A549 (cell line): ENCODE measurements at regions not wholly inside any gene's neighbourhood (a gene's known extent, or its start where the extent isn't known, plus 50 kb on each side); places are given as distances from the start of the nearest gene placed in this dataset.
A peak's percentile ranks its signal among the peaks of the same experiment; 100 is the strongest.

ENCODE experiments used
- ATAC-seq, 2 experiments: fragments of 200-7000 bp in 1 of 2; fragments of >200 bp in 1 of 2; cut with Nextera tagmentation in 1 of 2; cut with Tn5 transposase in 1 of 2; 3 replicates each; pipeline versions ENCODE4 v1.8.0 to v1.9.1; 2018 to 2020; ENCODE audit warnings: mild to moderate bottlenecking in 1 of 2, moderate library complexity in 1 of 2
- CTCF ChIA-PET: fragments of 300-600 bp; sonication (Branson Sonifier 250); formaldehyde crosslinking; extraction: SDS; loops from one replicate; lab custom pipeline; 2021; ENCODE audit warnings: antibody characterized with exemption, inconsistent platforms; lab: Yijun Ruan, JAX
- POLR2A ChIA-PET: fragments of 350-600 bp; formaldehyde crosslinking; extraction: SDS; loops from one replicate; lab custom pipeline; 2021; ENCODE audit warnings: antibody characterized with exemption, inconsistent platforms; lab: Yijun Ruan, JAX
- DNase-seq, 2 experiments: peaks; one replicate each; pipeline versions ENCODE4 v3.0.0 to v3.0.0-alpha.2; 2011 to 2016; ENCODE audit warnings: low read depth in 1 of 2, low spot score in 1 of 2
- FAIRE-seq: peaks from 2 replicates; lab custom pipeline; 2011; peaks lifted over from hg19 to GRCh38; lab: Jason Lieb, UNC
- H3K27ac ChIP-seq, 2 experiments: fragments of >200 bp; sonication (Bioruptor Twin); formaldehyde crosslinking; 3 replicates each; pipeline ENCODE4 v1.5.1; 2016 to 2017
- H3K4me1 ChIP-seq: fragments of >200 bp; sonication (Bioruptor Twin); formaldehyde crosslinking; 3 replicates; pipeline ENCODE4 v1.6.1; 2016
- H3K4me2 ChIP-seq: fragments of >200 bp; sonication (Bioruptor Twin); formaldehyde crosslinking; 3 replicates; pipeline ENCODE4 v1.6.1; 2016
- H3K4me3 ChIP-seq: fragments of >200 bp; sonication (Bioruptor Twin); formaldehyde crosslinking; 3 replicates; pipeline ENCODE4 v1.5.1; 2016
- H3K9me3 ChIP-seq: fragments of >200 bp; sonication (Bioruptor Twin); formaldehyde crosslinking; 3 replicates; pipeline ENCODE4 v1.6.1; 2016
- CBX2 ChIP-seq: fragments of 200-600 bp; sonication (generic); IDR thresholded peaks from 2 replicates; pipeline ENCODE4 v1.6.1; 2016; ENCODE audit warnings: low read depth, mild to moderate bottlenecking, borderline replicate concordance
- CHD4 ChIP-seq: fragments of 200-600 bp; sonication (generic); IDR thresholded peaks from 2 replicates; pipeline ENCODE4 v1.6.1; 2016; ENCODE audit warnings: antibody characterized with exemption, mild to moderate bottlenecking, borderline replicate concordance
- EP300 ChIP-seq, 2 experiments: fragments of >200 bp; sonication (Bioruptor Twin); formaldehyde crosslinking; IDR thresholded peaks; 2 replicates in 1 of 2; 3 replicates in 1 of 2; pipeline ENCODE4 v1.6.1; 2016 to 2017
- HDAC2 ChIP-seq: fragments of 200-600 bp; sonication (generic); IDR thresholded peaks from 2 replicates; pipeline ENCODE4 v1.6.1; 2016
- HEYL ChIP-seq: fragments of 250-450 bp; sonication (Bioruptor Pico); IDR thresholded peaks from 2 replicates; pipeline ENCODE4 v1.8.0; 2021; ENCODE audit warnings: mild to moderate bottlenecking, moderate library complexity
- HOXA7 ChIP-seq: fragments of 250-450 bp; sonication (Bioruptor Pico); IDR thresholded peaks from 2 replicates; pipeline ENCODE4 v1.5.0; 2020; ENCODE audit warnings: mild to moderate bottlenecking, moderate library complexity
- HOXB13 ChIP-seq: fragments of 250-450 bp; sonication (Bioruptor Pico); IDR thresholded peaks from 2 replicates; pipeline ENCODE4 v1.5.0; 2020; ENCODE audit warnings: low read depth, mild to moderate bottlenecking, moderate library complexity
- HOXB5 ChIP-seq: fragments of 250-450 bp; sonication (Bioruptor Pico); IDR thresholded peaks from 2 replicates; pipeline ENCODE4 v1.5.0; 2020; ENCODE audit warnings: mild to moderate bottlenecking, moderate library complexity
- KDM5A ChIP-seq: fragments of 200-600 bp; sonication (generic); IDR thresholded peaks from 2 replicates; pipeline ENCODE4 v1.6.1; 2016; ENCODE audit warnings: antibody characterized with exemption, mild to moderate bottlenecking
- MYC ChIP-seq: IDR thresholded peaks from 2 replicates; pipeline ENCODE4 v1.6.1; 2012; ENCODE audit warnings: mild to moderate bottlenecking, inconsistent platforms, low read length, improper control_type of control experiment, borderline replicate concordance
- POLR2AphosphoS2 ChIP-seq: conservative IDR thresholded peaks from 2 replicates; pipeline ENCODE4 v1.6.1; 2012; ENCODE audit warnings: low read length, improper control_type of control experiment, inconsistent platforms
- RAD21 ChIP-seq, 2 experiments: fragments of >200 bp in 1 of 2; sonication (Bioruptor Twin) in 1 of 2; formaldehyde crosslinking in 1 of 2; IDR thresholded peaks in 1 of 2; conservative IDR thresholded peaks in 1 of 2; 2 replicates in 1 of 2; 3 replicates in 1 of 2; pipeline ENCODE4 v1.6.1; 2012 to 2018; ENCODE audit warnings: inconsistent platforms in 1 of 2
- RARB ChIP-seq: fragments of 250-450 bp; sonication (Bioruptor Pico); IDR thresholded peaks from 2 replicates; pipeline ENCODE4 v1.8.0; 2021; ENCODE audit warnings: mild to moderate bottlenecking, moderate library complexity
- SMC3 ChIP-seq: fragments of >200 bp; sonication (Bioruptor Twin); formaldehyde crosslinking; IDR thresholded peaks from 3 replicates; pipeline ENCODE4 v1.6.1; 2018; ENCODE audit warnings: inconsistent platforms
- TP53 ChIP-seq: fragments of 250-450 bp; sonication (Bioruptor Pico); IDR thresholded peaks from 2 replicates; pipeline ENCODE4 v1.5.0; 2021; ENCODE audit warnings: mild to moderate bottlenecking, moderate library complexity
- ZC3H11A ChIP-seq: fragments of 450-650 bp; IDR thresholded peaks from 2 replicates; pipeline ENCODE4 v1.6.1; 2014; ENCODE audit warnings: antibody characterized with exemption, mild to moderate bottlenecking
- ZNF302 ChIP-seq: fragments of 250-450 bp; sonication (Bioruptor Pico); IDR thresholded peaks from 2 replicates; pipeline ENCODE4 v1.9.0; 2021; ENCODE audit warnings: inconsistent platforms, mild to moderate bottlenecking, moderate library complexity
- WGBS: methylation state at CpG from one replicate; pipeline ENCODE4 v1.1.6; 2017; ENCODE audit errors: missing lambda C conversion rate; 5-methylcytosine and 5-hydroxymethylcytosine counted together
- TF ChIP-seq, protein P1 (sequence below): fragments of 250-450 bp; sonication (Bioruptor Pico); IDR thresholded peaks from 2 replicates; pipeline ENCODE4 v1.5.0; 2020; ENCODE audit warnings: low read depth, mild to moderate bottlenecking, moderate library complexity
- TF ChIP-seq, protein P2 (sequence below): fragments of 150-350 bp; IDR thresholded peaks from 2 replicates; pipeline ENCODE4 v1.6.1; 2014; ENCODE audit warnings: low read depth, mild to moderate bottlenecking, low read length
- TF ChIP-seq, protein P3 (sequence below): fragments of 200-600 bp; sonication (generic); IDR thresholded peaks from 2 replicates; pipeline ENCODE4 v1.6.1; 2016; ENCODE audit warnings: antibody characterized with exemption, mild to moderate bottlenecking, moderate library complexity
- TF ChIP-seq, protein P4 (sequence below): fragments of 250-450 bp; sonication (Bioruptor Pico); IDR thresholded peaks from 2 replicates; pipeline ENCODE4 v1.5.0; 2021; ENCODE audit warnings: mild to moderate bottlenecking, moderate library complexity, borderline replicate concordance
- TF ChIP-seq, protein P5 (sequence below): fragments of >200 bp; sonication (Bioruptor Twin); formaldehyde crosslinking; IDR thresholded peaks from 2 replicates; pipeline ENCODE4 v1.6.1; 2016

DNA sequence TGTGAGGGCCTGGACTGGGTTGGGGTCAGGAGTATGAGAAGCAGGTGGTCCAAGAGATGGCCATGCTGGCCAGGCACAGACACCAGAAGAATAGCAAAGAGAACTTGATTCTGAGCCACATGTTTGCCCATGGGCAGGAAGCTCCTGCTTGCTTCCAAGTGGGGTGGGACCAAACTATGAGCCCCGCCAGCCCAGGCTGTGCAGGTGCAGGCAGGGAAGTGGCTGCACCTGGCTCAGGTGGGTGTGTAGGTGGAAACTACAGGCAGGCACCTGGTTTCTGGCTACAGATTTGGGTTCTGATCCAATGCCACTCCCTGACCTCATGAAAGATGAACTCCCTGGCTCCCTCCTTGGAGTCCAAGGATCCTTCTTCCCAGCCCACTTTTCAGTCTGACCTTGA, 207.9 kb upstream of the KLF3 start:
- Histone ChIP-seq H3K4me3 (no peak overlapping the region), H3K4me2 (no peak overlapping the region), H3K9me3 (no peaks in the 10 kb centered on the region), H3K4me1 (no peaks in the 10 kb centered on the region), H3K27ac (no peak overlapping the region)
- ATAC-seq: no peak
- WGBS: no CpG with 5 or more reads among the region's 1 CpG
- ChIA-PET CTCF (no interaction called here), POLR2A (no interaction called here)
- TF ChIP-seq MYC (no peak), CHD4 (no peak), EP300 (IDR thresholded peaks at IDR 0.05) (no peak), KDM5A (no peak), RAD21 (conservative IDR thresholded peaks at IDR 0.05 in 1 of 2, IDR thresholded peaks at IDR 0.05 in 1 of 2) (no peak), ZC3H11A (no peak), RARB (CRISPR knock-in tag) (no peak), HOXA7 (CRISPR knock-in tag) (no peak), TP53 (no peak)
- TF ChIP-seq, protein P1, sequence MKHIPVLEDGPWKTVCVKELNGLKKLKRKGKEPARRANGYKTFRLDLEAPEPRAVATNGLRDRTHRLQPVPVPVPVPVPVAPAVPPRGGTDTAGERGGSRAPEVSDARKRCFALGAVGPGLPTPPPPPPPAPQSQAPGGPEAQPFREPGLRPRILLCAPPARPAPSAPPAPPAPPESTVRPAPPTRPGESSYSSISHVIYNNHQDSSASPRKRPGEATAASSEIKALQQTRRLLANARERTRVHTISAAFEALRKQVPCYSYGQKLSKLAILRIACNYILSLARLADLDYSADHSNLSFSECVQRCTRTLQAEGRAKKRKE (CRISPR knock-in tag): no peak
- TF ChIP-seq, protein P2, sequence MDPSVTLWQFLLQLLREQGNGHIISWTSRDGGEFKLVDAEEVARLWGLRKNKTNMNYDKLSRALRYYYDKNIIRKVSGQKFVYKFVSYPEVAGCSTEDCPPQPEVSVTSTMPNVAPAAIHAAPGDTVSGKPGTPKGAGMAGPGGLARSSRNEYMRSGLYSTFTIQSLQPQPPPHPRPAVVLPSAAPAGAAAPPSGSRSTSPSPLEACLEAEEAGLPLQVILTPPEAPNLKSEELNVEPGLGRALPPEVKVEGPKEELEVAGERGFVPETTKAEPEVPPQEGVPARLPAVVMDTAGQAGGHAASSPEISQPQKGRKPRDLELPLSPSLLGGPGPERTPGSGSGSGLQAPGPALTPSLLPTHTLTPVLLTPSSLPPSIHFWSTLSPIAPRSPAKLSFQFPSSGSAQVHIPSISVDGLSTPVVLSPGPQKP: no peak
- no peak for FAIRE-seq
- no peak for DNase-seq

DNA sequence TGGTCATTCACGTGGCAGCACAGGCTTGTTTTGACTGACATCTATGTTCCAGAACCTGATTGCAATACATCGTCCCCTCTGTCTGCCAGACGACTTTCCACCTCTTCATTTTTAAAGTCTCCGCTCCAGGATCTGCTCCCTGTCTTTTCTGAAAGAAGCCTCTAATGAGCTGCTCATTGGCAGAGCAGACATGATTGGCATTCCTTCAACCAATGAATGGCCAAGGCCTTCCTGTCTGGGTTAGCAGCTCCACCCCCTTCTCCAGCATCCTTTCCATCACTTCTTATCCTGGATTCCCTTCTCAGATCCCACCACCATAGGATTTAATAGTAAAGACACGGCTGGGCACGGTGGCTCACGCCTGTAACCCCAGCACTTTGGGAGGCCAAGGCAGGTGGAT, 202.7 kb upstream of the KLF3 start:
- Histone ChIP-seq H3K4me2 (no peak overlapping the region), H3K27ac (no peak overlapping the region)
- POLR2A ChIA-PET: no interaction called here
- no peak for ATAC-seq
- TF ChIP-seq CBX2 (no peak), HOXB5 (CRISPR knock-in tag) (no peak), RARB (CRISPR knock-in tag) (no peak), ZNF302 (CRISPR knock-in tag) (no peak), HOXB13 (CRISPR knock-in tag) (no peak), POLR2AphosphoS2 (no peak), HDAC2 (no peak), SMC3 (no peak), HEYL (CRISPR knock-in tag) (no peak)
- TF ChIP-seq, protein P3, sequence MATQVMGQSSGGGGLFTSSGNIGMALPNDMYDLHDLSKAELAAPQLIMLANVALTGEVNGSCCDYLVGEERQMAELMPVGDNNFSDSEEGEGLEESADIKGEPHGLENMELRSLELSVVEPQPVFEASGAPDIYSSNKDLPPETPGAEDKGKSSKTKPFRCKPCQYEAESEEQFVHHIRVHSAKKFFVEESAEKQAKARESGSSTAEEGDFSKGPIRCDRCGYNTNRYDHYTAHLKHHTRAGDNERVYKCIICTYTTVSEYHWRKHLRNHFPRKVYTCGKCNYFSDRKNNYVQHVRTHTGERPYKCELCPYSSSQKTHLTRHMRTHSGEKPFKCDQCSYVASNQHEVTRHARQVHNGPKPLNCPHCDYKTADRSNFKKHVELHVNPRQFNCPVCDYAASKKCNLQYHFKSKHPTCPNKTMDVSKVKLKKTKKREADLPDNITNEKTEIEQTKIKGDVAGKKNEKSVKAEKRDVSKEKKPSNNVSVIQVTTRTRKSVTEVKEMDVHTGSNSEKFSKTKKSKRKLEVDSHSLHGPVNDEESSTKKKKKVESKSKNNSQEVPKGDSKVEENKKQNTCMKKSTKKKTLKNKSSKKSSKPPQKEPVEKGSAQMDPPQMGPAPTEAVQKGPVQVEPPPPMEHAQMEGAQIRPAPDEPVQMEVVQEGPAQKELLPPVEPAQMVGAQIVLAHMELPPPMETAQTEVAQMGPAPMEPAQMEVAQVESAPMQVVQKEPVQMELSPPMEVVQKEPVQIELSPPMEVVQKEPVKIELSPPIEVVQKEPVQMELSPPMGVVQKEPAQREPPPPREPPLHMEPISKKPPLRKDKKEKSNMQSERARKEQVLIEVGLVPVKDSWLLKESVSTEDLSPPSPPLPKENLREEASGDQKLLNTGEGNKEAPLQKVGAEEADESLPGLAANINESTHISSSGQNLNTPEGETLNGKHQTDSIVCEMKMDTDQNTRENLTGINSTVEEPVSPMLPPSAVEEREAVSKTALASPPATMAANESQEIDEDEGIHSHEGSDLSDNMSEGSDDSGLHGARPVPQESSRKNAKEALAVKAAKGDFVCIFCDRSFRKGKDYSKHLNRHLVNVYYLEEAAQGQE: no peak
- TF ChIP-seq, protein P1 (CRISPR knock-in tag): no peak
- TF ChIP-seq, protein P4, sequence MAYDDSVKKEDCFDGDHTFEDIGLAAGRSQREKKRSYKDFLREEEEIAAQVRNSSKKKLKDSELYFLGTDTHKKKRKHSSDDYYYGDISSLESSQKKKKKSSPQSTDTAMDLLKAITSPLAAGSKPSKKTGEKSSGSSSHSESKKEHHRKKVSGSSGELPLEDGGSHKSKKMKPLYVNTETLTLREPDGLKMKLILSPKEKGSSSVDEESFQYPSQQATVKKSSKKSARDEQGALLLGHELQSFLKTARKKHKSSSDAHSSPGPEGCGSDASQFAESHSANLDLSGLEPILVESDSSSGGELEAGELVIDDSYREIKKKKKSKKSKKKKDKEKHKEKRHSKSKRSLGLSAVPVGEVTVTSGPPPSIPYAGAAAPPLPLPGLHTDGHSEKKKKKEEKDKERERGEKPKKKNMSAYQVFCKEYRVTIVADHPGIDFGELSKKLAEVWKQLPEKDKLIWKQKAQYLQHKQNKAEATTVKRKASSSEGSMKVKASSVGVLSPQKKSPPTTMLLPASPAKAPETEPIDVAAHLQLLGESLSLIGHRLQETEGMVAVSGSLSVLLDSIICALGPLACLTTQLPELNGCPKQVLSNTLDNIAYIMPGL (CRISPR knock-in tag): no peak
- TF ChIP-seq, protein P5, sequence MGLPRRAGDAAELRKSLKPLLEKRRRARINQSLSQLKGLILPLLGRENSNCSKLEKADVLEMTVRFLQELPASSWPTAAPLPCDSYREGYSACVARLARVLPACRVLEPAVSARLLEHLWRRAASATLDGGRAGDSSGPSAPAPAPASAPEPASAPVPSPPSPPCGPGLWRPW: no peak
- TF ChIP-seq, all 56 proteins: peak for 0
- Histone ChIP-seq H3K9me3 (no peaks in the 10 kb centered on the region), H3K4me1 (no peaks in the 10 kb centered on the region), H3K4me3 (no peak overlapping the region)
- DNase-seq: peak in 1 of 2 experiments; percentile 8
- CTCF ChIA-PET: no interaction called here
- FAIRE-seq: no peak
- 81% methylated on average over 6 of the region's 7 CpGs for WGBS
